ENCODE measurements at regions not wholly inside any gene's neighbourhood (a gene's known extent, or its start where the extent isn't known, plus 50 kb on each side); places are given as distances from the start of the nearest gene placed in this dataset.
"Not testable (repeated sequence)": the region's sequence is repeated elsewhere in the genome, so short reads cannot be mapped to it uniquely, and the experiment has no call there.

DNA sequence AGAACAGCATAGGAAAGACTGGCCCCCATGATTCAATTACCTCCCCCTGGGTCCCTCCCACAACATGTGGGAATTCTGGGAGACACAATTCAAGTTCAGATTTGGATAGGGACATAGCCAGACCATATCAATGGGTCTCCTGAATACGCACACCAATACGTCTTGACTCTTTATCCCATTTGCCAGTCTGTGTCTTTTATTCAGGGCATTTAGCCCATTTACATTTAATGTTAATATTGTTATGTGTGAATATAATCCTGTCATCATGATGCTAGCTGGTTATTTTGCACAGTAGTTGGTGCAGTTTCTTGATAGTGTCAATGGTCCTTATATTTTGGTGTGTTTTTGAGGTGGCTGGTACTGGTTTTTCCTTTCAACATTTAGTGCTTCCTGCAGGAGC lies 256.1 kb downstream of the ZNF608 start:
- not testable (repeated sequence) for TF ChIP-seq POLR2A (IDR thresholded peaks at IDR 0.05; ENCODE audit: control extremely low read depth in 1 of 2, low read depth in 2 of 2, low read length in 2 of 2); RAD21 (IDR thresholded peaks at IDR 0.05 in 1 of 2, conservative IDR thresholded peaks at IDR 0.05 in 1 of 2; ENCODE audit: low read depth in 2 of 2, low read length in 2 of 2); POLR2AphosphoS5 (IDR thresholded peaks at IDR 0.05; ENCODE audit: low read depth, low read length); SUZ12 (IDR thresholded peaks at IDR 0.05; ENCODE audit: low read length); CHD2 (IDR thresholded peaks at IDR 0.05; ENCODE audit: low read length); KDM5A (IDR thresholded peaks at IDR 0.05; ENCODE audit: low read length); TEAD4 (IDR thresholded peaks at IDR 0.05; ENCODE audit: low read depth, low read length); EP300 (IDR thresholded peaks at IDR 0.05; ENCODE audit: borderline replicate concordance in 1 of 2, low read depth in 2 of 2, low read length in 2 of 2); SP1 (IDR thresholded peaks at IDR 0.05; ENCODE audit: low read depth, low read length); EZH2 (IDR thresholded peaks at IDR 0.05; ENCODE audit: low read depth, low read length, severe bottlenecking)
- TF ChIP-seq, protein P1, sequence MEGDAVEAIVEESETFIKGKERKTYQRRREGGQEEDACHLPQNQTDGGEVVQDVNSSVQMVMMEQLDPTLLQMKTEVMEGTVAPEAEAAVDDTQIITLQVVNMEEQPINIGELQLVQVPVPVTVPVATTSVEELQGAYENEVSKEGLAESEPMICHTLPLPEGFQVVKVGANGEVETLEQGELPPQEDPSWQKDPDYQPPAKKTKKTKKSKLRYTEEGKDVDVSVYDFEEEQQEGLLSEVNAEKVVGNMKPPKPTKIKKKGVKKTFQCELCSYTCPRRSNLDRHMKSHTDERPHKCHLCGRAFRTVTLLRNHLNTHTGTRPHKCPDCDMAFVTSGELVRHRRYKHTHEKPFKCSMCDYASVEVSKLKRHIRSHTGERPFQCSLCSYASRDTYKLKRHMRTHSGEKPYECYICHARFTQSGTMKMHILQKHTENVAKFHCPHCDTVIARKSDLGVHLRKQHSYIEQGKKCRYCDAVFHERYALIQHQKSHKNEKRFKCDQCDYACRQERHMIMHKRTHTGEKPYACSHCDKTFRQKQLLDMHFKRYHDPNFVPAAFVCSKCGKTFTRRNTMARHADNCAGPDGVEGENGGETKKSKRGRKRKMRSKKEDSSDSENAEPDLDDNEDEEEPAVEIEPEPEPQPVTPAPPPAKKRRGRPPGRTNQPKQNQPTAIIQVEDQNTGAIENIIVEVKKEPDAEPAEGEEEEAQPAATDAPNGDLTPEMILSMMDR (IDR thresholded peaks at IDR 0.05; ENCODE audit: control extremely low read depth in 1 of 3, insufficient read depth in 1 of 3, low read depth in 1 of 3, low read length in 3 of 3), result not testable (repeated sequence)

All from H1 (cell line).